ENCODE measurements at regions not wholly inside any gene's neighbourhood (a gene's known extent, or its start where the extent isn't known, plus 50 kb on each side); places are given as distances from the start of the nearest gene placed in this dataset.

- no peaks in the 10 kb centered on the region for H3K79me2 ChIP-seq (ENCODE audit: low read length)
- TF ChIP-seq CTCF (IDR thresholded peaks at IDR 0.05; ENCODE audit: low read length) (no peak), EZH2phosphoT487 (IDR thresholded peaks at IDR 0.05; ENCODE audit: low read length) (no peak), EZH2 (optimal IDR thresholded peaks at IDR 0.05; ENCODE audit: low read depth, low read length) (no peak)
- no peak overlapping the region for H2AFZ ChIP-seq (ENCODE audit: low read length)
- H3K9me2 ChIP-seq (replicated peaks; ENCODE audit: insufficient read depth, low read length) = no peaks in the 10 kb centered on the region
- DNase-seq = no peak
- H3K27ac ChIP-seq (ENCODE audit: low read length) = no peak overlapping the region
- no peak overlapping the region for H3K4me3 ChIP-seq (ENCODE audit: low read length)
- no peaks in the 10 kb centered on the region for H3F3A ChIP-seq (ENCODE audit: insufficient read depth, low read length)
- no peaks in the 10 kb centered on the region for H3K9me3 ChIP-seq (replicated peaks; ENCODE audit: insufficient read depth, low read length)
- no peaks in the 10 kb centered on the region for H3K4me1 ChIP-seq (ENCODE audit: low read length)
- no peak overlapping the region for H3K4me2 ChIP-seq (ENCODE audit: low read depth, low read length)
- no peak overlapping the region for H3K9ac ChIP-seq (ENCODE audit: low read length)
- H4K20me1 ChIP-seq (ENCODE audit: insufficient read depth, low read length) = no peaks in the 10 kb centered on the region
- H3K27me3 ChIP-seq (replicated peaks; ENCODE audit: insufficient read depth, low read length) = no peaks in the 10 kb centered on the region
- H3K36me3 ChIP-seq (replicated peaks; ENCODE audit: insufficient read depth, low read length) = no peaks in the 10 kb centered on the region
Measured at GRCh38 chr3:184481984-184482671, 79.5 kb upstream of the EPHB3 start.

- Histone ChIP-seq H3K27ac (ENCODE audit: low read length) (no peak overlapping the region), H3K9ac (ENCODE audit: low read length) (no peak overlapping the region), H3K4me1 (ENCODE audit: low read length) (no peaks in the 10 kb centered on the region), H3F3A (ENCODE audit: insufficient read depth, low read length) (no peaks in the 10 kb centered on the region), H3K4me3 (ENCODE audit: low read length) (no peak overlapping the region), H3K9me2 (replicated peaks; ENCODE audit: insufficient read depth, low read length) (no peaks in the 10 kb centered on the region), H3K27me3 (replicated peaks; ENCODE audit: insufficient read depth, low read length) (no peaks in the 10 kb centered on the region), H3K79me2 (ENCODE audit: low read length) (no peaks in the 10 kb centered on the region), H3K4me2 (ENCODE audit: low read depth, low read length) (no peak overlapping the region), H3K9me3 (replicated peaks; ENCODE audit: insufficient read depth, low read length) (no peaks in the 10 kb centered on the region), H4K20me1 (ENCODE audit: insufficient read depth, low read length) (no peaks in the 10 kb centered on the region), H2AFZ (ENCODE audit: low read length) (no peak overlapping the region), H3K36me3 (replicated peaks; ENCODE audit: insufficient read depth, low read length) (no peaks in the 10 kb centered on the region)
- TF ChIP-seq EZH2 (optimal IDR thresholded peaks at IDR 0.05; ENCODE audit: low read depth, low read length) (no peak), EZH2phosphoT487 (IDR thresholded peaks at IDR 0.05; ENCODE audit: low read length) (no peak), CTCF (IDR thresholded peaks at IDR 0.05; ENCODE audit: low read length) (no peak)
- no peak for DNase-seq
Measured at GRCh38 chr3:184485241-184485640, 76.3 kb upstream of the EPHB3 start.

GRCh38 chr3:184485906-184486305 is 75.7 kb upstream of the EPHB3 start:
- Histone ChIP-seq H3K9me3 (replicated peaks; ENCODE audit: insufficient read depth, low read length) (no peaks in the 10 kb centered on the region), H3K4me3 (ENCODE audit: low read length) (no peak overlapping the region), H3F3A (ENCODE audit: insufficient read depth, low read length) (no peaks in the 10 kb centered on the region), H3K9ac (ENCODE audit: low read length) (no peak overlapping the region), H3K9me2 (replicated peaks; ENCODE audit: insufficient read depth, low read length) (no peaks in the 10 kb centered on the region), H3K4me2 (ENCODE audit: low read depth, low read length) (no peak overlapping the region), H3K27me3 (replicated peaks; ENCODE audit: insufficient read depth, low read length) (no peaks in the 10 kb centered on the region), H3K4me1 (ENCODE audit: low read length) (no peaks in the 10 kb centered on the region), H3K36me3 (replicated peaks; ENCODE audit: insufficient read depth, low read length) (no peaks in the 10 kb centered on the region), H4K20me1 (ENCODE audit: insufficient read depth, low read length) (no peaks in the 10 kb centered on the region), H3K79me2 (ENCODE audit: low read length) (no peaks in the 10 kb centered on the region), H3K27ac (ENCODE audit: low read length) (no peak overlapping the region), H2AFZ (ENCODE audit: low read length) (no peak overlapping the region)
- no peak for DNase-seq
- TF ChIP-seq EZH2phosphoT487 (IDR thresholded peaks at IDR 0.05; ENCODE audit: low read length) = no peak
- TF ChIP-seq CTCF (IDR thresholded peaks at IDR 0.05; ENCODE audit: low read length) = no peak
- TF ChIP-seq EZH2 (optimal IDR thresholded peaks at IDR 0.05; ENCODE audit: low read depth, low read length) = no peak

Data from MM.1S (cell line).